T follicular helper cell (primary cell): ENCODE measurements at regions not wholly inside any gene's neighbourhood (a gene's known extent, or its start where the extent isn't known, plus 50 kb on each side); places are given as distances from the start of the nearest gene placed in this dataset.
"Not testable (repeated sequence)": the region's sequence is repeated elsewhere in the genome, so short reads cannot be mapped to it uniquely, and the experiment has no call there.

Experiments
- DNase-seq: peaks from one replicate; pipeline ENCODE4 v3.0.0-alpha.2; 2020; ENCODE audit warnings: low read depth

DNA sequence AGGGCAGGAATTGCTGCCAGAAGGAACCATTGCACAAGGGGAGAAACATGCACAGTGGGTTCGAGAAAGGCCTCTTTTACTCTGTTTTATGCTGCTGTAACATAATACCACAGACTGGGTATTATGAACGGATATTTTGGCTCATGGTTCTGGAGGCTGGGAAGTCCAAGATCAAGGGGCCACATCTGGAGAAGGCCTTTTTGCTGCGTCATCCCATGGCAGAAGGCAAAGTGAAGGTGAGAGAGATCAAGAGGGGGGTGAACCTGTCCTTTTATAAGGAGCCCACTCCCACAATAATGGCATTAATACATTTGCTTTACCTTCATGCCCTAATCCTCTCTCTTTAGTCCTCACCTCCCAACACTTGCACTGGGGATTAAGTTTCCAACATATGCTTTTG is 136.9 kb upstream of the ALDH1B1 start:
- DNase-seq: no peak

- no peak for DNase-seq
Measured at GRCh38 chr9:38254756-38255155, 137.7 kb upstream of the ALDH1B1 start.

- DNase-seq: no peak
Measured at GRCh38 chr9:38254151-38254550, 138.4 kb upstream of the ALDH1B1 start.

- no peak for DNase-seq
Measured at GRCh38 chr9:38253200-38253599, 139.3 kb upstream of the ALDH1B1 start.

- DNase-seq: no peak
Measured at GRCh38 chr9:38251036-38251860, 141.3 kb upstream of the ALDH1B1 start.

- no peak for DNase-seq
Measured at GRCh38 chr9:38250279-38251035, 142.0 kb upstream of the ALDH1B1 start.

- no peak for DNase-seq
Measured at GRCh38 chr9:38249587-38250210, 142.8 kb upstream of the ALDH1B1 start.

DNA sequence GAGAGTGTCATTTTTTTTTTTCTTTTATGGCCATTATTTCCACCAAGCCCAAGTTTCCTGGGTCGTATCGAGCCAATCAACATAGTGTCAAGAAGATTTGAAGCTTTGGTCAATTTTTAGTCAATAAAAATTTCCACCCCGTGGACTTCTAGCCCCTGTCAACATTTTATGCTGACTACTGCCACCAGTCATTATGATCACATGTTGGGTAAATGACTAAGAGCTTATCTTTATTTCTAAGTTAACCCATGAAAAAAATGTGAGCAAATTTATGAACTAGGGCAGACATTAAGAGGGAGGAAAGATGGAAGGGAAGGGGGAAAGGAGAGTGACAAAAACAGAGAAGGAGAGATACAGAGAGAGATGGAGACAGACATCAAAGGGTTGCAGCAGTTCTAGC is 143.5 kb upstream of the ALDH1B1 start:
- no peak for DNase-seq

- no peak for DNase-seq
Measured at GRCh38 chr9:38246833-38247232, 145.7 kb upstream of the ALDH1B1 start.

- DNase-seq: no peak
Measured at GRCh38 chr9:38244971-38245370, 147.5 kb upstream of the ALDH1B1 start.

DNA sequence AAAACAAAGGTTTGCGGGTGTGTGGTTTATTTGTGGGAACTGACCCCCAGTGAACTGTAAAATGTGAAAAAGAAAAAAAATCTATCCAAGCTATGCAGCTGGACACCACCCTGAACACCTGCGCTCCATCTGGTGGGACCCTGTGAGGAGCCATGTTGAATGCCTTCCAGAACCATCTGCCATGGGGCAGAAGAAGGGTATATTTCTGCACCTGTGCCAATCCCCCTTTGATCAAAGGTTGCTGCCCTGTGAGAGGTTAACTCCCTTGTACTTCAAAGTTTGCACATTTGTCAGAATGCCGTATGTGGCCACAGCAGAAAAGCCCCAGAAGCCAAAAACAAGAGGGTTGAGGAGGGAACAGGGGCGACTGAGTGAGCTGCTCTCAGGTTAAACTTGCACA is 148.5 kb upstream of the ALDH1B1 start:
- no peak for DNase-seq

- DNase-seq: not testable (repeated sequence)
Measured at GRCh38 chr9:38242151-38242550, 150.4 kb upstream of the ALDH1B1 start.

DNA sequence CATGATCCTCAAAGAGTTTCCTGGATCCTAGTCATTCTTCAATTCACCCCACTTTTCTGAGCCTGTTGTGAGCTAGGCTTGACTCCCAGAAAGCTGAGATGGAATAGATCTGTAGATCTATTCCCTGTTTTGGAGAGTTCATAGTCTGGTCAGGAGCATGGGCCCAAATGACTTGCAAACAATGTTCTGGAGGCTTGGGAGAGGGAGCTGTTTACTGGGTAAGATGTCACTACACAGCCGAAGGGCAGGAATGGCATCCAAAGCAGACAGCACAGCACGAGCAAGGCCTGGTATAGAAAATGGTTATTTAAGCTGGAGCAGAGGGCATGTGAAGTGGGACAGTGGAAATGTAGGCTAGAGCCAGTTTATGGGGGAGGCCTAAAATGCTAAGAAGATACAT is 152.5 kb upstream of the ALDH1B1 start:
- no peak for DNase-seq

DNA sequence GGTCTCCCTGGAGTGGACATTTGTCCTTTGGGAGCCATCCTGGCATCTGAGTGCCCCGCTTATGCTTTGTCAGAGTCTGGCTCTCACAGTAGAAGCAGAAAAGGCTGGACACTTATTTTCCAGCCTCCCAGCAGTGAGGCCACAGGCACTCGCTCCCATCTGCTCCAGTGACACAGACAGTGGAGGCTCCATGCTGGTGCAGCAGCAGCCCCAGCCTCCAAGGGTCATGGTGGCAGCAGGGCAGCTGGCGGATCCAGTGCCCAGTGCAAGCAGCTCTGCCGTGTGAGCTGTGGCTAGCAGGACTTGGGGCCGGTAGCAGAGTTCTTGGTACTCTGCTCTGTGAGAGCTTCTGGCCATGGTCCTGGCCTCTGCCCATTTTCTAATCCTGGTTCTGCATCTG is 157.3 kb upstream of the ALDH1B1 start:
- DNase-seq: no peak

GRCh38 chr9:38234479-38235170 is 157.9 kb upstream of the ALDH1B1 start:
- no peak for DNase-seq

DNA sequence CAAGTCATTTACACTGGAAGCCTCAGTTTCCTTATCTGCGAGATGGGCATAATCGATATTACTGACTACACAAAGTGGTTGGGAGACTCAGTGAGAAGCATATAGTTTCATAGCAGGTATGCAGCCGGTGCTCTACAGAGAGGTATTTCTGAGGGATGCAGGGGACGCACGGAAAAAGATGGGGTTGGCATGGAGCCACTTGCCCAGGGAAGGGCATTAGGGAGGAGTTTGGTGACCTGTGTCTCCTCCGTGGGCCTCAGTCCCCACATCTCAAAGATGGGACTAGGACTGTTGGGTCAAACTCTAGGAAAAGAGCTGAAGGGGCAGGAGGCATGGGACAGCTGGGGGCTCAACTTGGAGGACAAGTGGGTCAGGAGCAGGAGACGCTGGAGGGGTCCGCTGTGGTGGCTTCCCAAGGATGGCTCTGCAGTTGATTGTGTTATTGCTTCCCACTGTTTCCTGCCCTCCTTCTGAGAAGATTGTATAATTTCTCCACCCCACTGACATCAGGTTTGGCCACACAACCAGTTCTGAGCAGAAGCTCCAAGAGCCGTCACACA is 158.6 kb upstream of the ALDH1B1 start:
- DNase-seq: no peak

DNA sequence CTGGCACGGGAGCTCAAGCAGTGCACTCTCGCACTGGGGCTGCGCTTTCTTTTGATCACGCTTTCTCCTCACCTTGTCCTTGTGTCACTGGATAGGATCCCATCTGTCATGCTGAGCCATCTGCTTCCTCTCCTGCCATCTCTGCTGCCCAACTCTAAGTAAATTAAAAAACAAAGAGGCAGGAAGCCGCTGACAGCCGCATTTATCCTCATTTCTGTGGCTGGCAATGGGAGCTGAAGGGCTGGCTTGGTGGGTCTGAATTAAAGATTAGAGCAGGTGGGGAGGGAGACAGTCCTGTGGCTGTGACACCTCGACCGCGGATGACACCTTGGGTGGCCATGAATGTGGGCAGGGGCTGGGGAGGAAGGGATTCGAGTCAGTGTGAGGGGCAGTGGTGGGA is 159.2 kb upstream of the ALDH1B1 start:
- no peak for DNase-seq

- DNase-seq: no peak
Measured at GRCh38 chr9:38232895-38233294, 159.6 kb upstream of the ALDH1B1 start.

GRCh38 chr9:38229504-38230155 is 160.6 kb upstream of the SHB start:
- DNase-seq: no peak

- DNase-seq: no peak
Measured at GRCh38 chr9:38229104-38229500, 160.1 kb upstream of the SHB start.

GRCh38 chr9:38228331-38229103 is 159.5 kb upstream of the SHB start:
- DNase-seq: no peak
